Body of pancreas (tissue), 4 donors: ENCODE measurements at regions not wholly inside any gene's neighbourhood (a gene's known extent, or its start where the extent isn't known, plus 50 kb on each side); places are given as distances from the start of the nearest gene placed in this dataset.
"Not testable (repeated sequence)": the region's sequence is repeated elsewhere in the genome, so short reads cannot be mapped to it uniquely, and the experiment has no call there.

Experiments
- ATAC-seq: fragments of 150-250 bp; one replicate; pipeline ENCODE4 v1.9.1; 2016
- DNase-seq, 4 donors: peaks; one replicate each; pipeline ENCODE4 v3.0.0-alpha.2; 2019
- H3K27ac ChIP-seq, 4 donors: fragments of 200-600 bp; sonication (generic); 1 replicate in 3 of 4; 2 replicates in 1 of 4; pipeline versions ENCODE4 v1.5.1 to v1.6.1; 2016 to 2019; ENCODE audit warnings: mild to moderate bottlenecking in 1 of 4, mixed read lengths in 1 of 4, moderate library complexity in 1 of 4
- H3K27me3 ChIP-seq, 2 donors: fragments of 200-600 bp; sonication (generic); one replicate each; pipeline ENCODE4 v1.6.0; 2016; ENCODE audit warnings: mild to moderate bottlenecking in 1 of 2
- H3K36me3 ChIP-seq, 2 donors: fragments of 200-600 bp; sonication (generic); replicated peaks in 1 of 2; 2 replicates each; pipeline ENCODE4 v1.5.1; 2016; ENCODE audit warnings: low read depth in 2 of 2; ENCODE audit not compliant: insufficient read depth in 1 of 2
- H3K4me1 ChIP-seq: fragments of 200-600 bp; sonication (generic); one replicate; pipeline ENCODE4 v1.6.0; 2016
- H3K4me3 ChIP-seq, 2 donors: fragments of 200-600 bp; sonication (generic); 1 replicate in 1 of 2; 2 replicates in 1 of 2; pipeline ENCODE4 v1.5.1; 2016 to 2019
- H3K9me3 ChIP-seq, 3 donors: fragments of 200-600 bp; sonication (generic); 1 replicate in 2 of 3; 2 replicates in 1 of 3; pipeline ENCODE4 v1.5.1; 2016
- CTCF ChIP-seq, 7 experiments: fragments of 450-650 bp in 4 of 7; fragments of 200-600 bp in 3 of 7; sonication (generic) in 3 of 7; IDR thresholded peaks; one replicate each; pipeline ENCODE4 v1.5.1; 2016 to 2019; ENCODE audit warnings: antibody characterized with exemption in 7 of 7
- POLR2A ChIP-seq, 3 donors: fragments of 450-650 bp; IDR thresholded peaks; one replicate each; pipeline ENCODE4 v1.6.1; 2016; ENCODE audit warnings: antibody characterized with exemption in 3 of 3, mild to moderate bottlenecking in 2 of 3
- WGBS, 2 donors: methylation state at CpG; one replicate each; pipeline ENCODE4 v1.1.5; 2017; 5-methylcytosine and 5-hydroxymethylcytosine counted together
- intact Hi-C: fragments of 100-400 bp; cut with DNase I; formaldehyde crosslinking; loops from one replicate; pipeline ENCODE4 v1.15.1; 2023

GRCh38 chr4:167842487-167842886 lies 249.8 kb upstream of the ANXA10 start:
- Histone ChIP-seq H3K36me3 (no peaks in the 10 kb centered on the region), H3K27ac (no peak overlapping the region), H3K9me3 (no peaks in the 10 kb centered on the region), H3K27me3 (no peaks in the 10 kb centered on the region), H3K4me1 (no peaks in the 10 kb centered on the region), H3K4me3 (no peak overlapping the region)
- WGBS, 2 donors, result 32 to 37% methylated on average over 2 of the region's 2 CpGs
- TF ChIP-seq POLR2A (IDR thresholded peaks at IDR 0.05), result no peak
- TF ChIP-seq CTCF (IDR thresholded peaks at IDR 0.05), result no peak
- DNase-seq, result no peak
- intact Hi-C loops, result no loop called here
- no peak for ATAC-seq

GRCh38 chr4:167854881-167855280 lies 237.5 kb upstream of the ANXA10 start:
- intact Hi-C loops, result no loop called here
- 29 to 33% methylated on average over 2 of the region's 2 CpGs for WGBS, 2 donors
- no peak for TF ChIP-seq CTCF (IDR thresholded peaks at IDR 0.05)
- no peak for TF ChIP-seq POLR2A (IDR thresholded peaks at IDR 0.05)

GRCh38 chr4:167858127-167858526 lies 234.2 kb upstream of the ANXA10 start:
- WGBS, 2 donors, result 68 to 86% methylated on average over 14 to 15 of the region's 15 CpGs
- DNase-seq, intact Hi-C loops, ATAC-seq, H3K9me3 ChIP-seq, H3K27ac ChIP-seq, H3K36me3 ChIP-seq, H3K4me3 ChIP-seq, H3K27me3 ChIP-seq, H3K4me1 ChIP-seq: not testable (repeated sequence)

More at GRCh38 chr4:167854881-167855280, 237.5 kb upstream of the ANXA10 start:
- no peaks in the 10 kb centered on the region for H3K9me3 ChIP-seq
- no peak overlapping the region for H3K27ac ChIP-seq
- ATAC-seq (peak; percentile 45), DNase-seq (no peak)
- no peaks in the 10 kb centered on the region for H3K36me3 ChIP-seq
- no peak overlapping the region for H3K4me3 ChIP-seq
- no peaks in the 10 kb centered on the region for H3K27me3 ChIP-seq
- H3K4me1 ChIP-seq, result no peaks in the 10 kb centered on the region

GRCh38 chr4:167867191-167867590 lies 225.1 kb upstream of the ANXA10 start:
- no peak for ATAC-seq
- WGBS, 2 donors, result 45 to 49% methylated on average over 3 of the region's 3 CpGs
- DNase-seq, result no peak

GRCh38 chr4:167868163-167868562 lies 224.2 kb upstream of the ANXA10 start:
- no peaks in the 10 kb centered on the region for H3K9me3 ChIP-seq
- TF ChIP-seq CTCF (IDR thresholded peaks at IDR 0.05) (no peak), POLR2A (IDR thresholded peaks at IDR 0.05) (no peak)
- intact Hi-C loops, result no loop called here
- no peak overlapping the region for H3K27ac ChIP-seq
- DNase-seq (no peak), ATAC-seq (no peak)
- WGBS, 2 donors, result 22 to 44% methylated on average over 1 of the region's 1 CpG
- no peaks in the 10 kb centered on the region for H3K4me1 ChIP-seq
- H3K27me3 ChIP-seq, result no peaks in the 10 kb centered on the region
- no peaks in the 10 kb centered on the region for H3K36me3 ChIP-seq
- H3K4me3 ChIP-seq, result no peak overlapping the region

More at GRCh38 chr4:167867191-167867590, 225.1 kb upstream of the ANXA10 start:
- no peak for TF ChIP-seq CTCF (IDR thresholded peaks at IDR 0.05)
- TF ChIP-seq POLR2A (IDR thresholded peaks at IDR 0.05), result no peak
- H3K27ac ChIP-seq, result no peak overlapping the region
- H3K9me3 ChIP-seq, result no peaks in the 10 kb centered on the region
- H3K27me3 ChIP-seq, result no peaks in the 10 kb centered on the region
- intact Hi-C loops, result no loop called here
- H3K4me3 ChIP-seq, result no peak overlapping the region
- no peaks in the 10 kb centered on the region for H3K36me3 ChIP-seq
- H3K4me1 ChIP-seq, result no peaks in the 10 kb centered on the region
